ENCODE measurements at regions not wholly inside any gene's neighbourhood (a gene's known extent, or its start where the extent isn't known, plus 50 kb on each side); places are given as distances from the start of the nearest gene placed in this dataset.
"Not testable (repeated sequence)": the region's sequence is repeated elsewhere in the genome, so short reads cannot be mapped to it uniquely, and the experiment has no call there.

DNA sequence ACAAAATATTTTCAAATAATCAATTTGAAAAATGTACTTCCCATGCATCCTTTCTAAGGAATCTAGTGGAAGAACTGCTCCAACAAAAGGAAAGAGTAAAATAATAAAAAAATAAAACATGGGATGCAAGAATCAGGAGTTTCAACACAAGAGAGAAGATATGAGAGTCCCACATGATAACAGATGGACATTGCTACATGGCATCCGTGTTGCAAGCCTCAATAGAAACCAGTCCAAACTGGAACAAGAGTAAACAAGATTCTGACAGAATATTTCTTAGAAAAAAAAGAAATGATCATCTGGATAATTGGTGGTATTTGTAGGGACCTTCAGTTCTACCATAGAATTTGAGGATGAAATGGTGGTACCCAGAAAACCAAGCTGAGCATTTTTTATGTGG lies 186.8 kb downstream of the FRK start:
- Mint-ChIP-seq H3K9me3 (peaks cover 0 to 2% (median 0%) of the 10 kb centered on the region in 7 donors), H3K4me1 (no peaks in the 10 kb centered on the region), H3K27me3 (no peaks in the 10 kb centered on the region), H3K27ac (no peak overlapping the region), H3K36me3 (no peaks in the 10 kb centered on the region), H3K4me3 (no peak overlapping the region)
- Histone ChIP-seq H3K9me3 (ENCODE audit: control insufficient read depth in 2 of 2, low read length in 2 of 2) (no peaks in the 10 kb centered on the region), H3K4me3 (ENCODE audit: low read depth, low read length) (no peak overlapping the region), H3K27ac (ENCODE audit: insufficient read depth, low read length, poor library complexity, severe bottlenecking) (no peak overlapping the region), H3K36me3 (ENCODE audit: control insufficient read depth, insufficient read depth, low read length) (no peaks in the 10 kb centered on the region), H3K4me1 (ENCODE audit: control insufficient read depth, insufficient read depth, low read length, poor library complexity, severe bottlenecking) (no peaks in the 10 kb centered on the region), H3K27me3 (ENCODE audit: control insufficient read depth, insufficient read depth, low read length) (no peaks in the 10 kb centered on the region)
- no peak for DNase-seq
- no peak for ATAC-seq (ENCODE audit: low read depth in 2 of 2)

DNA sequence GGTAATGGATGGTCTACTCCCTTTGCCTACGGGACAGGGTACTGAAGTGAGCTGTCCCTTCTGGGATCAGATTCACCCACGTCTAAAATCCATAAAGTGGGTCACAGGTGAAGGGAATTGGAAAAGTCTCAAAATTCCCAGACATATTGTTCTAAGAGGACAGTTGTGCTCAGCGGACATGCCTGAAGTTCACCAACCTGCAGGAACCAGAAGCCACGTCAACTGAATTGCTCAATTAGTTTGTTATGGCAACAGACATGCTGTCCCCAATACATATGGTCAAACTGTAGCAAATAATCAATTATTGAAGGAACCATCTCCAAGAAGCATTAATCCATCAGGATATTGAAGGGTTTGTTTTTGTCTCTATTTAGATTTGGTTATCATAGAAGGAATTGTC lies 190.2 kb downstream of the FRK start:
- H3K27ac ChIP-seq (ENCODE audit: insufficient read depth, low read length, poor library complexity, severe bottlenecking) = no peak overlapping the region
- no peaks in the 10 kb centered on the region for H3K4me1 ChIP-seq (ENCODE audit: control insufficient read depth, insufficient read depth, low read length, poor library complexity, severe bottlenecking)
- no peaks in the 10 kb centered on the region for H3K36me3 ChIP-seq (ENCODE audit: control insufficient read depth, insufficient read depth, low read length)
- peaks cover 0 to 2% (median 0%) of the 10 kb centered on the region in 7 donors for H3K9me3 Mint-ChIP-seq
- ATAC-seq (ENCODE audit: low read depth in 2 of 2) = no peak
- H3K27me3 Mint-ChIP-seq = no peaks in the 10 kb centered on the region
- no peak overlapping the region for H3K4me3 ChIP-seq (ENCODE audit: low read depth, low read length)
- H3K36me3 Mint-ChIP-seq = no peaks in the 10 kb centered on the region
- H3K9me3 ChIP-seq (ENCODE audit: control insufficient read depth in 2 of 2, low read length in 2 of 2) = no peaks in the 10 kb centered on the region
- DNase-seq = no peak
- H3K27ac Mint-ChIP-seq = no peak overlapping the region
- H3K4me3 Mint-ChIP-seq = no peak overlapping the region
- H3K27me3 ChIP-seq (ENCODE audit: control insufficient read depth, insufficient read depth, low read length) = no peaks in the 10 kb centered on the region
- H3K4me1 Mint-ChIP-seq = no peaks in the 10 kb centered on the region

DNA sequence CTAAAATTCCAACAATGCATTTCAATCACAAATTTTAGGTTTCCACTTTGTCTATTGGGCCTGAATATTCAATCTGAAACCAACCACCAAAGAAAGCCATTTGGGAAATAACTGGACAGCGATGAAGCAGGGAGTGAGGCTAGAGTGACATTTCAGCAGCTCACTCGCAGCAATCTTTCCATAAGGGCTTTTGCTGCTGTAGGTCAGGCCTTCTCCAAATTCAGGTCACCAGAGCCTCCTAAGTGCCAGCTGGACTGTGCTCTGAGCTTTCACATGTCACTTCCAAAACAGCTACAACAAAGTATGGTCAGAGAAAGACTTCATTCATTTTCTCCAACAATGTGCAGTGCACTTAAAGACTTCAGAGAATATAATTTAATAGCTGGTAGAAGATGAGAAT lies 194.8 kb downstream of the FRK start:
- Histone ChIP-seq H3K9me3 (ENCODE audit: control insufficient read depth in 2 of 2, low read length in 2 of 2) (no peaks in the 10 kb centered on the region), H3K27ac (ENCODE audit: insufficient read depth, low read length, poor library complexity, severe bottlenecking) (no peak overlapping the region), H3K4me3 (ENCODE audit: low read depth, low read length) (no peak overlapping the region), H3K36me3 (ENCODE audit: control insufficient read depth, insufficient read depth, low read length) (no peaks in the 10 kb centered on the region), H3K4me1 (ENCODE audit: control insufficient read depth, insufficient read depth, low read length, poor library complexity, severe bottlenecking) (no peaks in the 10 kb centered on the region), H3K27me3 (ENCODE audit: control insufficient read depth, insufficient read depth, low read length) (no peaks in the 10 kb centered on the region)
- Mint-ChIP-seq H3K27me3 (no peaks in the 10 kb centered on the region), H3K4me1 (no peaks in the 10 kb centered on the region), H3K4me3 (no peak overlapping the region), H3K36me3 (no peaks in the 10 kb centered on the region), H3K9me3 (peaks cover 0 to 4% (median 0%) of the 10 kb centered on the region in 7 donors), H3K27ac (no peak overlapping the region)
- DNase-seq (no peak), ATAC-seq (ENCODE audit: low read depth in 2 of 2) (no peak)

DNA sequence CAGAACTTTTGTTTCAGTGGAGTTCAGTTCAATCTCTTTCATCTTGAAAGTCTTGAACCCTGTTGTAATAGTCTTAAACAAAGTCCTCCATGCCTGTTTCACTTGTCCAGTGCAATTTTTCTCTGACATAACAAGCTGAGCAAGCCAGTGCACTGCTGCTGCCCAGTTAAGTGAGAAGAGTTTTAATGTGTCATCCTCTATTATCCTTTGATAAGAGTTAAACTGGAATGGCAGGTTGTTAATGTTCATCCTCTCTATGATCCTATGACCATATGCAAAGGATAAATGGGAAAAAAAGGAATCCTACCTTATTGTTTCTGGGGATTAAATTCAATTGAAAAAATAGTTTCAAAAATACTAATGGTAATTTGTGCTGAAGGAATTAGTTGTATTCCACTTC lies 197.5 kb downstream of the FRK start:
- ATAC-seq (ENCODE audit: low read depth in 2 of 2) (no peak), DNase-seq (no peak)
- Mint-ChIP-seq H3K4me3 (no peak overlapping the region), H3K36me3 (no peaks in the 10 kb centered on the region), H3K27me3 (no peaks in the 10 kb centered on the region), H3K27ac (no peak overlapping the region), H3K4me1 (no peaks in the 10 kb centered on the region), H3K9me3 (peaks cover 0 to 10% (median 1%) of the 10 kb centered on the region in 7 donors)
- no peak overlapping the region for H3K4me3 ChIP-seq (ENCODE audit: low read depth, low read length)
- no peaks in the 10 kb centered on the region for H3K27me3 ChIP-seq (ENCODE audit: control insufficient read depth, insufficient read depth, low read length)
- H3K4me1 ChIP-seq (ENCODE audit: control insufficient read depth, insufficient read depth, low read length, poor library complexity, severe bottlenecking) = no peaks in the 10 kb centered on the region
- peaks cover 0 to 3% of the 10 kb centered on the region in 2 experiments for H3K9me3 ChIP-seq (ENCODE audit: control insufficient read depth in 2 of 2, low read length in 2 of 2)
- no peaks in the 10 kb centered on the region for H3K36me3 ChIP-seq (ENCODE audit: control insufficient read depth, insufficient read depth, low read length)
- H3K27ac ChIP-seq (ENCODE audit: insufficient read depth, low read length, poor library complexity, severe bottlenecking) = no peak overlapping the region

DNA sequence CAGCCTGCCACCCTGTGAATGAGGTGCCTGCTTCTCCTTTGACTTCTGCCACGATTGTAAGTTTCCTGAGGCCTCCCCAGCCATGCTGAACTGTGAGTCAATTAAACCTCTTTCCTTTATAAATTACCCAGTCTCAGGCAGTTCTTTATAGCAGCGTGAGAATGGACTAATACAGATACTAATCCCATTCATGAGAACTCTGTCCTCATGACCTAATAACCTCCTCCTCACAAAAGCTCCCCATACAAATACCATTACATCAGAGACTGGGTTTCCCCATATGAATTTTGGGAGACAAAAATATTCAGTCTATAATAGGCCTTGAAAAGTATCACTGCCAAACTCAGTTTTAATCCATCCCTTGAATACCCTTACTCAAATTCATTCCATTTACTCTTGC lies 199.0 kb downstream of the FRK start:
- not testable (repeated sequence) for ATAC-seq (ENCODE audit: low read depth in 2 of 2); H3K27me3 ChIP-seq (ENCODE audit: control insufficient read depth, insufficient read depth, low read length); H3K4me1 Mint-ChIP-seq; H3K4me3 Mint-ChIP-seq; H3K36me3 Mint-ChIP-seq; H3K4me3 ChIP-seq (ENCODE audit: low read depth, low read length); H3K27ac ChIP-seq (ENCODE audit: insufficient read depth, low read length, poor library complexity, severe bottlenecking); DNase-seq; H3K9me3 ChIP-seq (ENCODE audit: control insufficient read depth in 2 of 2, low read length in 2 of 2); H3K36me3 ChIP-seq (ENCODE audit: control insufficient read depth, insufficient read depth, low read length); H3K27ac Mint-ChIP-seq; H3K4me1 ChIP-seq (ENCODE audit: control insufficient read depth, insufficient read depth, low read length, poor library complexity, severe bottlenecking); H3K27me3 Mint-ChIP-seq
- H3K9me3 Mint-ChIP-seq = peaks cover 0 to 15% (median 1%) of the 10 kb centered on the region in 7 donors

DNA sequence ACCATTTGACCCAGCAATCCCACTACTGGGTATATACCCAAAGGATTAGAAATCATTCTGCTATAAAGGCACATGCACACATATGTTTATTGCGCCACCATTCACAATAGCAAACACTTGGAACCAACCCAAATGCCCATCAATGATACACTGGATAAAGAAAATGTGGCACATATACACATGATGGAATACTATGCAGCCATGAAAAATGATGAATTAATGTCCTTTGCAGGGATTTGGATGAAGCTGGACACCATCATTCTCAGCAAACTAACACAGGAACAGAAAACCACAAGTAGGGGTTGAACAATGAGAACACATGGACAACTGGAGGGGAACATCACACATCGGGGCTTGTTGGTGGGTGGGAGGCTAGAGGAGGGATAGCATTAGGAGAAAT lies 201.1 kb downstream of the FRK start:
- not testable (repeated sequence) for H3K27ac Mint-ChIP-seq; H3K4me1 ChIP-seq (ENCODE audit: control insufficient read depth, insufficient read depth, low read length, poor library complexity, severe bottlenecking); H3K27me3 ChIP-seq (ENCODE audit: control insufficient read depth, insufficient read depth, low read length); H3K4me3 Mint-ChIP-seq; DNase-seq; ATAC-seq (ENCODE audit: low read depth in 2 of 2); H3K36me3 ChIP-seq (ENCODE audit: control insufficient read depth, insufficient read depth, low read length); H3K9me3 ChIP-seq (ENCODE audit: control insufficient read depth in 2 of 2, low read length in 2 of 2); H3K4me1 Mint-ChIP-seq; H3K27ac ChIP-seq (ENCODE audit: insufficient read depth, low read length, poor library complexity, severe bottlenecking); H3K4me3 ChIP-seq (ENCODE audit: low read depth, low read length); H3K27me3 Mint-ChIP-seq; H3K36me3 Mint-ChIP-seq
- H3K9me3 Mint-ChIP-seq = peaks cover 0 to 21% (median 7%) of the 10 kb centered on the region in 7 donors

DNA sequence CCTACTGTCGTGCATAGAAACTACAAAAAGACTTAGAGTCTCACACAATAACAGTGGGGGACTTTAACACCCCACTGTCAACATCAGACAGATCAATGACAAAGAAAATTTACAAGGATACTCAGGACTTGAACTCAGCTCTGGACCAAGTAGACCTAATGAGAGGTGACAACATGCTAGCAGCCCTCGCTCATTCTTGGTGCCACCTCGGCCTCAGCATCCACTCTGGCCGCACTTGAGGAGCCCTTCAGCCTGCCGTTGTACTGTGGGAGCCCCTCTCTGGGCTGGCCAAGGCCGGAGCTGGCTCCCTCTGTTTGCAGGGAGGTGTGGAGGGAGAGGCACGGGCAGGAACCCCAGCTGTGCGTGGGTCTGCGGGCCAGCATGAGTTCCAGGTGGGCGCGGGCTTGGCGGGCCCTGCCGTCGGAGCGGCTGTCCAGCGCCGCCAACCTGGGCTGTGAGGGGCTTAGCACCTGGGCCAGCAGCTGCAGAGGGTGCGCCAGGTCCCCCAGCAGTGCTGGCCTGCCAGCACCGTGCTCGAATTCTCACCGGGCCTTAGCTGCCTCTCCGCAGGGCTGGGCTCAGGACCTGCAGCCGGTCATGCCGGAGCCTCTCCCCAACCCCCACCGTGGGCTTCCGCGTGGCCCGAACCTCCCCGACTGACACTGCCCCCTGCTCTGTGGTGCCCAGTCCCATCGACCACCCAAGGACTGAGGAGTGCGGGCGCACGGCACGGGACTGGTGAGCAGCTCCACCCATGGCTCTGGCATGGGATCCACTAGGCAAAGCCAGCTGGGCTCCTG lies 205.6 kb downstream of the FRK start:
- DNase-seq (no peak), ATAC-seq (ENCODE audit: low read depth in 2 of 2) (no peak)
- Histone ChIP-seq H3K4me3 (ENCODE audit: low read depth, low read length) (no peak overlapping the region), H3K4me1 (ENCODE audit: control insufficient read depth, insufficient read depth, low read length, poor library complexity, severe bottlenecking) (no peaks in the 10 kb centered on the region), H3K27me3 (ENCODE audit: control insufficient read depth, insufficient read depth, low read length) (no peaks in the 10 kb centered on the region), H3K27ac (ENCODE audit: insufficient read depth, low read length, poor library complexity, severe bottlenecking) (no peak overlapping the region), H3K9me3 (ENCODE audit: control insufficient read depth in 2 of 2, low read length in 2 of 2) (peaks cover 0 to 3% of the 10 kb centered on the region in 2 experiments), H3K36me3 (ENCODE audit: control insufficient read depth, insufficient read depth, low read length) (no peaks in the 10 kb centered on the region)
- Mint-ChIP-seq H3K4me1 (no peaks in the 10 kb centered on the region), H3K36me3 (no peaks in the 10 kb centered on the region), H3K27ac (no peak overlapping the region), H3K27me3 (no peaks in the 10 kb centered on the region), H3K4me3 (no peak overlapping the region), H3K9me3 (peaks cover 4 to 21% (median 9%) of the 10 kb centered on the region in 7 donors)

DNA sequence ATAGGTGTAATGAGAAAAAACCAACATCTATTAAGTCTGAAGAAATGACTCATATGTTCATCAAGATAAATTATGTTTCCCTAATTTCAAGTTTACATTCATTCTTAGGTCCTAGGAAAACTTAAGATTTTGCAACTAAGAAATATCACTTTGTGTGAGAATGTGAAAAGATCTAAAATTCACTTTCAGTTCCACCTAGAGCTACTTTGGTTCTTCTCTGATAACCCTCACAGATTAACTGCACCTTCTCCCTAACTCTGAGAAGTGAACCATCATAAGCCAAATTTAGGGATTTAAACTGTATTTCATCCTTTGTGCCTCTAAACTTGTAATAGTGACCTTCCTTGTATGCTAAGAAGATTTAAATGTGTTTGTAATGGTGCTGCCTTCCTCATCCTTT lies 213.0 kb downstream of the FRK start:
- no peak overlapping the region for H3K27ac ChIP-seq (ENCODE audit: insufficient read depth, low read length, poor library complexity, severe bottlenecking)
- Mint-ChIP-seq H3K36me3 (no peaks in the 10 kb centered on the region), H3K27me3 (no peaks in the 10 kb centered on the region), H3K4me3 (no peak overlapping the region), H3K27ac (no peak overlapping the region), H3K4me1 (no peaks in the 10 kb centered on the region), H3K9me3 (peaks cover 0 to 5% (median 2%) of the 10 kb centered on the region in 7 donors)
- H3K9me3 ChIP-seq (ENCODE audit: control insufficient read depth in 2 of 2, low read length in 2 of 2) = no peaks in the 10 kb centered on the region
- DNase-seq (no peak), ATAC-seq (ENCODE audit: low read depth in 2 of 2) (no peak)
- H3K4me1 ChIP-seq (ENCODE audit: control insufficient read depth, insufficient read depth, low read length, poor library complexity, severe bottlenecking) = no peaks in the 10 kb centered on the region
- no peaks in the 10 kb centered on the region for H3K27me3 ChIP-seq (ENCODE audit: control insufficient read depth, insufficient read depth, low read length)
- H3K4me3 ChIP-seq (ENCODE audit: low read depth, low read length) = no peak overlapping the region
- H3K36me3 ChIP-seq (ENCODE audit: control insufficient read depth, insufficient read depth, low read length) = no peaks in the 10 kb centered on the region

Data from CD4-positive, CD25-positive, alpha-beta regulatory T cell (primary cell).